Left lung (tissue), 4 donors: ENCODE measurements at regions not wholly inside any gene's neighbourhood (a gene's known extent, or its start where the extent isn't known, plus 50 kb on each side); places are given as distances from the start of the nearest gene placed in this dataset.

ENCODE experiments used
- ATAC-seq: fragments of 200-7000 bp; cut with Tn5 transposase; one replicate; pipeline ENCODE4 v1.9.1; 2020; ENCODE audit warnings: moderate library complexity
- DNase-seq, 4 donors: peaks; one replicate each; pipeline ENCODE4 v3.0.0-alpha.2; 2013 to 2020
- H3K27ac ChIP-seq, 2 donors: fragments of 200-600 bp; sonication (generic) in 1 of 2; one replicate each; pipeline versions ENCODE4 v1.5.0 to v1.8.0; 2020 to 2021
- H3K27me3 ChIP-seq, 2 donors: fragments of 200-600 bp; sonication (generic) in 1 of 2; one replicate each; pipeline versions ENCODE4 v1.5.0 to v1.8.0; 2020 to 2021
- H3K36me3 ChIP-seq, 2 donors: fragments of 200-600 bp; sonication (generic) in 1 of 2; one replicate each; pipeline versions ENCODE4 v1.5.0 to v1.8.0; 2020 to 2021
- H3K4me1 ChIP-seq, 2 donors: fragments of 200-600 bp; one replicate each; pipeline ENCODE4 v1.8.0; 2021
- H3K4me3 ChIP-seq, 2 donors: fragments of 200-600 bp; sonication (generic) in 1 of 2; one replicate each; pipeline versions ENCODE4 v1.5.0 to v1.8.0; 2020 to 2021; ENCODE audit warnings: mild to moderate bottlenecking in 1 of 2
- H3K9me3 ChIP-seq, 2 donors: fragments of 200-600 bp; sonication (generic) in 1 of 2; one replicate each; pipeline versions ENCODE4 v1.5.0 to v1.8.0; 2020 to 2021
- CTCF ChIP-seq, 2 donors: fragments of 200-600 bp; sonication (generic) in 1 of 2; IDR thresholded peaks; one replicate each; pipeline versions ENCODE4 v1.5.0 to v1.8.0; 2021; ENCODE audit warnings: antibody characterized with exemption in 2 of 2
- intact Hi-C, 2 donors: fragments of 100-400 bp; cut with DNase I; formaldehyde crosslinking; loops; one replicate each; pipeline versions ENCODE4 v1.11.2 to v1.14.2; 2022
- donor health status: DM: no; HTN: yes; CAD: no.
- donor health status: DM: no; HTN: no; CAD: no.

- Histone ChIP-seq H3K4me3 (no peak overlapping the region), H3K9me3 (no peaks in the 10 kb centered on the region), H3K36me3 (no peaks in the 10 kb centered on the region), H3K27ac (no peak overlapping the region), H3K4me1 (no peaks in the 10 kb centered on the region), H3K27me3 (no peaks in the 10 kb centered on the region)
- intact Hi-C loops: no loop called here
- DNase-seq (peak in 2 of 4 donors; percentile 20 to 26), ATAC-seq (no peak)
- no peak for TF ChIP-seq CTCF (IDR thresholded peaks at IDR 0.05)
These were observed 166.0 kb upstream of the MDFIC start for GRCh38 chr7:114755856-114756255.

GRCh38 chr7:114758661-114759227 lies 163.2 kb upstream of the MDFIC start:
- DNase-seq (no peak), ATAC-seq (no peak)
- Histone ChIP-seq H3K4me1 (no peaks in the 10 kb centered on the region), H3K4me3 (no peak overlapping the region), H3K9me3 (no peaks in the 10 kb centered on the region), H3K27me3 (no peaks in the 10 kb centered on the region), H3K27ac (no peak overlapping the region), H3K36me3 (no peaks in the 10 kb centered on the region)
- no peak for TF ChIP-seq CTCF (IDR thresholded peaks at IDR 0.05)
- intact Hi-C loops: no loop called here

- TF ChIP-seq CTCF (IDR thresholded peaks at IDR 0.05): no peak
- Histone ChIP-seq H3K36me3 (no peaks in the 10 kb centered on the region), H3K4me1 (no peaks in the 10 kb centered on the region), H3K27me3 (no peaks in the 10 kb centered on the region), H3K9me3 (no peaks in the 10 kb centered on the region), H3K27ac (no peak overlapping the region), H3K4me3 (no peak overlapping the region)
- DNase-seq: no peak
- no peak for ATAC-seq
- intact Hi-C loops: no loop called here
These were observed 162.4 kb upstream of the MDFIC start for GRCh38 chr7:114759347-114760062.

- H3K4me1 ChIP-seq: no peaks in the 10 kb centered on the region
- no peaks in the 10 kb centered on the region for H3K36me3 ChIP-seq
- no peaks in the 10 kb centered on the region for H3K9me3 ChIP-seq
- no peak overlapping the region for H3K4me3 ChIP-seq
- no peak for TF ChIP-seq CTCF (IDR thresholded peaks at IDR 0.05)
- ATAC-seq (no peak), DNase-seq (no peak)
- no peak overlapping the region for H3K27ac ChIP-seq
- intact Hi-C loops: no loop called here
- no peaks in the 10 kb centered on the region for H3K27me3 ChIP-seq
These were observed 161.4 kb upstream of the MDFIC start for GRCh38 chr7:114760477-114760876.

- Histone ChIP-seq H3K27ac (no peak overlapping the region), H3K27me3 (no peaks in the 10 kb centered on the region), H3K9me3 (no peaks in the 10 kb centered on the region), H3K36me3 (no peaks in the 10 kb centered on the region), H3K4me1 (no peaks in the 10 kb centered on the region), H3K4me3 (no peak overlapping the region)
- ATAC-seq (no peak), DNase-seq (no peak)
- intact Hi-C loops: no loop called here
- no peak for TF ChIP-seq CTCF (IDR thresholded peaks at IDR 0.05)
These were observed 159.9 kb upstream of the MDFIC start for GRCh38 chr7:114761973-114762372.
